H9 (cell line): ENCODE measurements at regions not wholly inside any gene's neighbourhood (a gene's known extent, or its start where the extent isn't known, plus 50 kb on each side); places are given as distances from the start of the nearest gene placed in this dataset.

Experiments
- DNase-seq: peaks from one replicate; pipeline ENCODE4 v3.0.0-alpha.2; 2017
- H2AFZ ChIP-seq: one replicate; pipeline ENCODE4 v1.6.1; 2013; ENCODE audit warnings: mild to moderate bottlenecking, low read length, control low read depth, moderate library complexity
- H2AK5ac ChIP-seq: 2 replicates; pipeline ENCODE4 v1.6.1; 2013; ENCODE audit warnings: low read length, control low read depth, mixed read lengths; ENCODE audit not compliant: insufficient read length
- H2BK120ac ChIP-seq: one replicate; pipeline ENCODE4 v1.6.1; 2013; ENCODE audit warnings: low read depth, mild to moderate bottlenecking, low read length, control low read depth, inconsistent platforms; ENCODE audit not compliant: poor library complexity, severe bottlenecking
- H2BK12ac ChIP-seq: 2 replicates; pipeline ENCODE4 v1.6.1; 2013; ENCODE audit warnings: low read length, control low read depth, mixed read lengths, low read depth; ENCODE audit not compliant: insufficient read length
- H2BK15ac ChIP-seq: 2 replicates; pipeline ENCODE4 v1.6.1; 2013; ENCODE audit warnings: low read depth, low read length, control low read depth
- H2BK20ac ChIP-seq: one replicate; pipeline ENCODE4 v1.6.1; 2013; ENCODE audit warnings: low read depth, mild to moderate bottlenecking, low read length, control low read depth, inconsistent platforms; ENCODE audit not compliant: poor library complexity, severe bottlenecking
- H2BK5ac ChIP-seq: 2 replicates; pipeline ENCODE4 v1.6.1; 2013; ENCODE audit warnings: low read length, control low read depth, mixed read lengths; ENCODE audit not compliant: insufficient read length
- H3K14ac ChIP-seq: 2 replicates; pipeline ENCODE4 v1.6.1; 2013; ENCODE audit warnings: low read length, control low read depth; ENCODE audit not compliant: insufficient read depth
- H3K18ac ChIP-seq: 2 replicates; pipeline ENCODE4 v1.6.1; 2013; ENCODE audit warnings: low read depth, mild to moderate bottlenecking, mixed read lengths, low read length, control low read depth; ENCODE audit not compliant: insufficient read length
- H3K23ac ChIP-seq: 2 replicates; pipeline ENCODE4 v1.6.1; 2013; ENCODE audit warnings: low read length, control low read depth, mixed read lengths, low read depth; ENCODE audit not compliant: insufficient read length
- H3K23me2 ChIP-seq: 2 replicates; pipeline ENCODE4 v1.6.1; 2013; ENCODE audit warnings: low read depth, mild to moderate bottlenecking, mixed read lengths, low read length, control low read depth; ENCODE audit not compliant: insufficient read length, poor library complexity, severe bottlenecking
- H3K27ac ChIP-seq: 2 replicates; pipeline ENCODE4 v1.5.1; 2013; ENCODE audit warnings: low read length, control low read depth, mixed read lengths, low read depth; ENCODE audit not compliant: insufficient read length
- H3K27me3 ChIP-seq: 2 replicates; pipeline ENCODE4 v1.6.1; 2013; ENCODE audit warnings: low read length, control low read depth, inconsistent platforms; ENCODE audit not compliant: insufficient read depth
- H3K4ac ChIP-seq: 2 replicates; pipeline ENCODE4 v1.6.1; 2013; ENCODE audit warnings: low read depth, mild to moderate bottlenecking, control low read depth, inconsistent platforms, low read length, moderate library complexity
- H3K4me1 ChIP-seq: 2 replicates; pipeline ENCODE4 v1.6.1; 2013; ENCODE audit warnings: low read length, control low read depth, inconsistent platforms; ENCODE audit not compliant: insufficient read depth
- H3K4me2 ChIP-seq: 2 replicates; pipeline ENCODE4 v1.6.1; 2013; ENCODE audit warnings: low read length, control low read depth, mixed read lengths; ENCODE audit not compliant: insufficient read length, insufficient read depth
- H3K56ac ChIP-seq: 2 replicates; pipeline ENCODE4 v1.6.1; 2013; ENCODE audit warnings: low read depth, mild to moderate bottlenecking, mixed read lengths, low read length, control low read depth; ENCODE audit not compliant: insufficient read length
- H3K79me1 ChIP-seq: 2 replicates; pipeline ENCODE4 v1.6.1; 2013; ENCODE audit warnings: low read depth, mild to moderate bottlenecking, moderate library complexity, low read length, control low read depth, inconsistent platforms; ENCODE audit not compliant: insufficient read depth, poor library complexity, severe bottlenecking
- H3K79me2 ChIP-seq: 2 replicates; pipeline ENCODE4 v1.6.1; 2013; ENCODE audit warnings: low read length, control low read depth, inconsistent platforms; ENCODE audit not compliant: insufficient read depth
- H3K9ac ChIP-seq: 2 replicates; pipeline ENCODE4 v1.6.1; 2013; ENCODE audit warnings: low read length, control low read depth, mixed read lengths; ENCODE audit not compliant: insufficient read length; ENCODE audit errors: extremely low read depth
- H3K9me3 ChIP-seq: one replicate; pipeline ENCODE4 v1.6.1; 2013; ENCODE audit warnings: low read depth, low read length, inconsistent platforms; ENCODE audit not compliant: control insufficient read depth
- H3T11ph ChIP-seq: one replicate; pipeline ENCODE4 v1.6.1; 2013; ENCODE audit warnings: mild to moderate bottlenecking, low read length, control low read depth, inconsistent platforms
- H4K20me1 ChIP-seq: one replicate; pipeline ENCODE4 v1.6.1; 2013; ENCODE audit not compliant: control insufficient read depth, insufficient read length, insufficient read depth
- H4K5ac ChIP-seq: 2 replicates; pipeline ENCODE4 v1.6.1; 2013; ENCODE audit warnings: low read depth, mild to moderate bottlenecking, mixed read lengths, low read length, control low read depth; ENCODE audit not compliant: insufficient read length
- H4K8ac ChIP-seq: replicated peaks from 2 replicates; pipeline ENCODE4 v1.6.1; 2013; ENCODE audit warnings: low read length, control low read depth, mixed read lengths, low read depth; ENCODE audit not compliant: insufficient read length
- H4K91ac ChIP-seq: 2 replicates; pipeline ENCODE4 v1.6.1; 2013; ENCODE audit warnings: low read depth, mild to moderate bottlenecking, moderate library complexity, mixed read lengths, low read length, control low read depth; ENCODE audit not compliant: insufficient read length
- H3K27ac Mint-ChIP-seq, 3 experiments: 2 replicates in 2 of 3; 3 replicates in 1 of 3; pipeline ENCODE4 v1.8.0; 2020 to 2021; ENCODE audit warnings: mixed read lengths in 3 of 3, mild to moderate bottlenecking in 1 of 3, moderate library complexity in 1 of 3
- H3K27me3 Mint-ChIP-seq: 2 replicates; pipeline ENCODE4 v1.8.0; 2021; ENCODE audit warnings: low read depth, mild to moderate bottlenecking, moderate library complexity, mixed read lengths
- H3K36me3 Mint-ChIP-seq, 3 experiments: 2 replicates in 2 of 3; 3 replicates in 1 of 3; pipeline ENCODE4 v1.8.0; 2020 to 2021; ENCODE audit warnings: low read depth in 3 of 3, mixed read lengths in 3 of 3; ENCODE audit not compliant: insufficient read depth in 1 of 3
- H3K4me1 Mint-ChIP-seq, 2 experiments: 2 replicates each; pipeline ENCODE4 v1.8.0; 2020; ENCODE audit warnings: mixed read lengths in 2 of 2
- H3K4me3 Mint-ChIP-seq, 2 experiments: 2 replicates in 1 of 2; 3 replicates in 1 of 2; pipeline ENCODE4 v1.8.0; 2020 to 2021; ENCODE audit warnings: mild to moderate bottlenecking in 2 of 2, mixed read lengths in 2 of 2, moderate library complexity in 1 of 2
- H3K9me3 Mint-ChIP-seq, 2 experiments: 2 replicates in 1 of 2; 3 replicates in 1 of 2; pipeline ENCODE4 v1.8.0; 2020; ENCODE audit warnings: mild to moderate bottlenecking in 2 of 2, mixed read lengths in 2 of 2, moderate library complexity in 1 of 2
- CTCF ChIP-seq: fragments of 200-600 bp; sonication (generic); conservative IDR thresholded peaks from 3 replicates; pipeline ENCODE4 v1.8.0; 2021; ENCODE audit warnings: antibody characterized with exemption, mild to moderate bottlenecking
- WGBS: extraction: QIAGEN DNeasy Blood & Tissue Kit; methylation state at CpG from one replicate; pipeline ENCODE4 v1.1.7; 2013; ENCODE audit warnings: missing lambda C conversion rate, low lambda C conversion rate, mixed read lengths; ENCODE audit not compliant: insufficient read length; ENCODE audit errors: extremely low coverage; 5-methylcytosine and 5-hydroxymethylcytosine counted together

- Mint-ChIP-seq H3K4me3 (no peak overlapping the region), H3K36me3 (no peaks in the 10 kb centered on the region), H3K27me3 (no peaks in the 10 kb centered on the region), H3K4me1 (peaks cover 16 to 18% of the 10 kb centered on the region in 2 experiments), H3K27ac (peak overlapping the region in 1 of 3 experiments; percentile 33; a peak in 1 of 7 replicates), H3K9me3 (no peaks in the 10 kb centered on the region)
- Histone ChIP-seq H4K20me1 (no peaks in the 10 kb centered on the region), H3K23ac (no peak overlapping the region), H3K27ac (no peak overlapping the region), H4K8ac (no peak overlapping the region), H2BK12ac (no peak overlapping the region), H3K79me2 (no peaks in the 10 kb centered on the region), H3K4me1 (no peaks in the 10 kb centered on the region), H2BK120ac (no peak overlapping the region), H2AFZ (no peak overlapping the region), H3K27me3 (no peaks in the 10 kb centered on the region), H4K5ac (no peak overlapping the region), H3K18ac (no peak overlapping the region), H3K14ac (no peak overlapping the region), H2BK15ac (no peak overlapping the region), H3K9me3 (no peaks in the 10 kb centered on the region), H3K4me2 (no peak overlapping the region), H3K9ac (no peak overlapping the region), H3T11ph (no peak overlapping the region), H2AK5ac (no peak overlapping the region), H3K56ac (no peak overlapping the region), H4K91ac (no peak overlapping the region), H3K4ac (no peak overlapping the region), H3K23me2 (no peaks in the 10 kb centered on the region), H2BK20ac (no peak overlapping the region), H2BK5ac (no peak overlapping the region), H3K79me1 (no peaks in the 10 kb centered on the region)
- no peak for TF ChIP-seq CTCF
- WGBS, result no CpG with 5 or more reads among the region's 2 CpGs
- DNase-seq, result peak; percentile 66
Observed at GRCh38 chr3:120846073-120846472, 61.9 kb upstream of the STXBP5L start.
